Osteoblast (primary cell): ENCODE measurements at regions not wholly inside any gene's neighbourhood (a gene's known extent, or its start where the extent isn't known, plus 50 kb on each side); places are given as distances from the start of the nearest gene placed in this dataset.
"Not testable (repeated sequence)": the region's sequence is repeated elsewhere in the genome, so short reads cannot be mapped to it uniquely, and the experiment has no call there.

Experiments used
- DNase-seq: peaks from one replicate; pipeline ENCODE4 v3.0.0; 2011; ENCODE audit warnings: low spot score, mixed read lengths; ENCODE audit not compliant: insufficient read length; ENCODE audit errors: missing footprints
- H2AFZ ChIP-seq: 2 replicates; pipeline ENCODE4 v1.6.0; 2011; ENCODE audit warnings: mild to moderate bottlenecking, low read length
- H3K27ac ChIP-seq: 2 replicates; pipeline ENCODE4 v1.5.1; 2011; ENCODE audit warnings: mild to moderate bottlenecking, low read depth, low read length, moderate library complexity
- H3K27me3 ChIP-seq: 2 replicates; pipeline ENCODE4 v1.6.0; 2012; ENCODE audit warnings: mild to moderate bottlenecking, control low read depth, inconsistent platforms, low read length, moderate library complexity; ENCODE audit not compliant: insufficient read depth
- H3K36me3 ChIP-seq: 2 replicates; pipeline ENCODE4 v1.5.1; 2011; ENCODE audit warnings: mild to moderate bottlenecking, low read length, control low read depth, moderate library complexity; ENCODE audit not compliant: insufficient read depth
- H3K4me1 ChIP-seq: 2 replicates; pipeline ENCODE4 v1.5.1; 2011; ENCODE audit warnings: mild to moderate bottlenecking, low read length, control low read depth, moderate library complexity; ENCODE audit not compliant: insufficient read depth
- H3K4me2 ChIP-seq: 2 replicates; pipeline ENCODE4 v1.6.0; 2011; ENCODE audit warnings: mild to moderate bottlenecking, low read length; ENCODE audit not compliant: insufficient read depth
- H3K4me3 ChIP-seq: fragments of 200-600 bp; sonication (generic); 3 replicates; pipeline ENCODE4 v1.5.1; 2012; ENCODE audit warnings: mild to moderate bottlenecking, low read length, inconsistent platforms; ENCODE audit not compliant: insufficient read depth
- H3K79me2 ChIP-seq: 2 replicates; pipeline ENCODE4 v1.6.0; 2012; ENCODE audit warnings: mild to moderate bottlenecking, low read length, control low read depth, inconsistent platforms; ENCODE audit not compliant: insufficient read depth
- H3K9me3 ChIP-seq: 2 replicates; pipeline ENCODE4 v1.5.1; 2011; ENCODE audit warnings: low read depth, low read length, control low read depth
- H4K20me1 ChIP-seq: 2 replicates; pipeline ENCODE4 v1.6.0; 2012; ENCODE audit warnings: mild to moderate bottlenecking, low read length, control low read depth; ENCODE audit not compliant: insufficient read depth

DNA sequence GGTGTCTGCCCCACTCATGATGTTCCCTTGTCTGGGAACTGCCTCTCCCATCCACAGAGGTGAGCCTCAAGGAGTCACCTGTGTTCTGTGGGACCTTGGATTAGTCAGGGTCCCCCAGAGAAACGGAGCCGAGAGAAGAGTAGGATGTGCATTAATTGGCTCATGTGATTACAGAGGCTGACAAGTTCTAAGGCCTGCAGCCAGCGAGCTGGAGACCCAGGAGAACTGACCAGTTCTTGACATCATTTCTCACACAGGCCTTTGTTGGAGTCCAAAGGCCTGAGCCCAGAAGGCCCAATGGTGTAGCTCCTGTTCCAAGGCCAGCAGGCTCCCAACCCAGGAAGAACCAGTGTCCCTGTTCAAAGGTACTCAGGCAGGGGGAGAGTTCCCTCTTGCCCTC is 186.6 kb downstream of the BCL2L11 start:
- not testable (repeated sequence) for H3K27ac ChIP-seq, H3K4me2 ChIP-seq, H2AFZ ChIP-seq, H4K20me1 ChIP-seq, DNase-seq, H3K4me3 ChIP-seq, H3K9me3 ChIP-seq, H3K79me2 ChIP-seq, H3K36me3 ChIP-seq, H3K27me3 ChIP-seq, H3K4me1 ChIP-seq

DNA sequence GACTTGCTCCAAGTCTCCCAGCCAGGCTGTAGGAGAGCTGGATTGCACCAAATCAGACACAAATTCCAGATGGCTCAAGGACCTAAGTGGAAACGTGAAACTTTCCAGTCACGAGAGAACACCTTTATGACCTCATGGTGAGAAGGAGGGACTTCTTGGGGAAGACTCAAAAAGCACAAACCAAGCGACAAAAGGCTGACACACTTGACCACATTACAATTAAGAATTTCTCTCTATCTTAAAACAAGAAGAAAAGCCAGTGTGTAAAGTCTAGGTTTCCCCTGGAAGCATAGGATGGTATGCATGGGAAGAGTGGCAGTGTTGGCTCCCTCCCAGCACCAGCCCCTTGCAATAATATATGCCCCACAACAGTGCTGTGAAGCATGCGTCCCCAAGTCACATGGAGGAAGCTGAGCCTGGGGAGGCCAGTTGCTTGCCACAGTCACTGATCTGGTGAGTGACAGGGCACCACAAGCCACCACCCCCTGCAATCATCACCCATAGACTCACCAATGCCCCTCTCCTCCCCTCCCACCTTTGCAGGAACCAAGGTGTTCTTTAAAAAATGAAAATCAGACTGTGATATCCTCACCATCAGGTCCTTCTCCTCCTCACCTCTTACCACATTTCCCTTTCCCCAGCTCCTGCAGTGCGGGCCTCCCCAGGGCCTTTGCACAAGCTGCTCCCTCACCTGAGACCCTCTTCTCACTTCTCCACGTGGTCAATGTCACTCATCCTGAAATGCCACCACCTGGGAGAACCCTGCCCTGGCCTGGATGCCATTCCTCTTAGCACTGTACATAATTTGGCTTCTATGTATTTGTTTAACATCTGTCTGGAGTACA is 188.7 kb downstream of the BCL2L11 start:
- not testable (repeated sequence) for H3K27ac ChIP-seq, H3K4me2 ChIP-seq, H4K20me1 ChIP-seq, H3K27me3 ChIP-seq, H3K79me2 ChIP-seq, H3K4me1 ChIP-seq, H3K4me3 ChIP-seq, DNase-seq, H3K36me3 ChIP-seq, H2AFZ ChIP-seq, H3K9me3 ChIP-seq

DNA sequence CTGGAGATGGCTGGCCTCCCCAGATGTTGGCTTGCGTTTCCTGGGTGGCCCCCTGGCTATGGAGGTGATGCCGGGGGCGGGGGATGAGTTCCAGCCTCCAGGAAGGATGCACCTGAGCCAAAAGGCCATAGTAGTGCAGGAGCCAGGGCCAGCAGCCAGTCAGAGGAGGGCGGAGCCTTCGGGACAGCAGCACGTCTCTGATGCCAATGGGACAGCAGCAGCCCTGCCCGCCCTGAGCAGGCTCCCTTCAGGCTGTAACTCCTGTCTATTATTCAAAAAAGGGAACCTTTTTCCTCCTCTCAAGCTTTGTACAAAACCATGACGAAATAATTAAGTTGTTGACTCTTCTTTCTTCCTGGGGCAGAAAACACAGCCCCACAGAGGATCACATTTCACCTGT is 189.7 kb downstream of the BCL2L11 start:
- H3K9me3 ChIP-seq, H3K27ac ChIP-seq, H3K79me2 ChIP-seq, DNase-seq, H3K4me3 ChIP-seq, H3K36me3 ChIP-seq, H3K27me3 ChIP-seq, H3K4me2 ChIP-seq, H4K20me1 ChIP-seq, H3K4me1 ChIP-seq, H2AFZ ChIP-seq: not testable (repeated sequence)

DNA sequence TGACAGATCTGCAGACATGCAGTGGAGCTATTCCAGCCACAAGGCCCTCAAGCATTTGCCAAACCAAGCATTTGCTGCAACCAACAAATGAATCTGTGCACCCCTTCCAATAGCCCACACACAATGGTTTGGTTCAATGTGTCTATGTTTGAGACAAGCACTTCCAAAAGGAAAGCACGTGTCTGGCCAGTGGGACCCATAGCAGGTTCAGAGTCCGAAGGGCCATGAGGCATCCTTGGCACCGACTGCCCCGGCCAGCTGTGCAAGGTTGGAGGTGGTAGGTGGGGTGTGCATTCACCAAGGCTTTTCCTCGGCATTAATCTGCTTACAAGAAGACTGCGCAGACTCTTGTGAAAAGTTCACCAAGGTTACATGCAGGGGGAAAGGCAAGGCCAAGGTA is 190.9 kb downstream of the BCL2L11 start:
- H3K36me3 ChIP-seq, H3K79me2 ChIP-seq, H3K4me1 ChIP-seq, H3K9me3 ChIP-seq, H2AFZ ChIP-seq, DNase-seq, H3K4me2 ChIP-seq, H3K4me3 ChIP-seq, H3K27me3 ChIP-seq, H3K27ac ChIP-seq, H4K20me1 ChIP-seq: not testable (repeated sequence)

DNA sequence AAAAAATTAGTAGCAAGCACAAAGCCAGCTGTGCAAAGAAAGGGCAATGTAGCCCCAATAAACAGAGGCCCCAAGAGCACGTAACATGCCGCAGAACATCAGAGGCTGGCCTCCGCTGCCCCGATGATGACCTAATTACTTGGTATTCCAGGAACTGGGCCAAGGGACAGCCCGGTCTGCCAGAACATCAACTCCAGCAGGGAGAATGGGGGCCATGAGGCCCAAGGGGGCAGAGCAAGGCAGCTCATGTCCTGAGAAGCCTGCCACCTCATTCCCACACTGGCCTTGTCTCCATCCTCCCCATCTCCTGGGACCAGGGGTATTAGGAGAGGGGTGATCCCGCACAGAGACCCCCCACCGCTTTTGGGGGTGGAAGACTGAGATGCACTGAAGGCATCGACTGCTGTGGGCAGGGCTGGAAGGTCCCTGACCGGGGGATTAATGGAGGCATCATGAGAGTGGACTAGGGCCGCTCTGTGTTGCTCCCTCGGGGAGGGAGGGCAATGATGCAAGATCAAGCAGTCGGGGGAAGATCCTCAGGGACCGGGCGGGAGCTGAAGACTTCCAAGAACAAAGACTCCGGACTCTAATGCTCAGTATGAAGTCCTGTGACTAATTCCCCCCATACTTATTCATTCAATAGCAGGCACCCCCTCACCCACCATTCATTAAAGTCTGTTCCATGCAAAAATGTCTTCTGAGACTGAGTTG is 192.3 kb downstream of the BCL2L11 start:
- not testable (repeated sequence) for H2AFZ ChIP-seq, H3K27me3 ChIP-seq, H3K4me2 ChIP-seq, H3K79me2 ChIP-seq, H3K4me1 ChIP-seq, H4K20me1 ChIP-seq, H3K36me3 ChIP-seq, H3K9me3 ChIP-seq, H3K4me3 ChIP-seq
- peak; percentile 84 for DNase-seq
- peak overlapping the region; percentile 23 for H3K27ac ChIP-seq

DNA sequence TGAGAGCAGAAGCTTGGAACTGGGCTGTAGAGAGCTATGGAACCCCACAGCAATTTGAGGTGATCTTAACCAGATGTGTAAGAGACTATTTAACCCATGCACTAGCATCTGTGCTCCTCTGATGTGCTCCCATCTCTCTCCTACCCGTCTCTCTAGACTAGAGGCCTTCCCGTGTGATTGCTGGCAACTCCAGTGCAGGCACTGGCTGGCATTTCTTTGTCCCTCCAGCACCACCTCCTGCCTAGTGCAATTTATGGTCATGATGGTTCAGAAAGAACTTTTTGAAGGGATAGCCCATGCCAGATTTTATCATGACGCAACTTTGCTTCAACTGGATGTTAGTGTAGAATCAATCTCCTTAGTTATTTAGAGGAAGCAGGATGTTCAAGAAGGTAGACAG is 193.0 kb downstream of the BCL2L11 start:
- H3K4me3 ChIP-seq, H2AFZ ChIP-seq, DNase-seq, H3K79me2 ChIP-seq, H3K9me3 ChIP-seq, H3K36me3 ChIP-seq, H3K27me3 ChIP-seq, H4K20me1 ChIP-seq, H3K4me1 ChIP-seq, H3K4me2 ChIP-seq, H3K27ac ChIP-seq: not testable (repeated sequence)

DNA sequence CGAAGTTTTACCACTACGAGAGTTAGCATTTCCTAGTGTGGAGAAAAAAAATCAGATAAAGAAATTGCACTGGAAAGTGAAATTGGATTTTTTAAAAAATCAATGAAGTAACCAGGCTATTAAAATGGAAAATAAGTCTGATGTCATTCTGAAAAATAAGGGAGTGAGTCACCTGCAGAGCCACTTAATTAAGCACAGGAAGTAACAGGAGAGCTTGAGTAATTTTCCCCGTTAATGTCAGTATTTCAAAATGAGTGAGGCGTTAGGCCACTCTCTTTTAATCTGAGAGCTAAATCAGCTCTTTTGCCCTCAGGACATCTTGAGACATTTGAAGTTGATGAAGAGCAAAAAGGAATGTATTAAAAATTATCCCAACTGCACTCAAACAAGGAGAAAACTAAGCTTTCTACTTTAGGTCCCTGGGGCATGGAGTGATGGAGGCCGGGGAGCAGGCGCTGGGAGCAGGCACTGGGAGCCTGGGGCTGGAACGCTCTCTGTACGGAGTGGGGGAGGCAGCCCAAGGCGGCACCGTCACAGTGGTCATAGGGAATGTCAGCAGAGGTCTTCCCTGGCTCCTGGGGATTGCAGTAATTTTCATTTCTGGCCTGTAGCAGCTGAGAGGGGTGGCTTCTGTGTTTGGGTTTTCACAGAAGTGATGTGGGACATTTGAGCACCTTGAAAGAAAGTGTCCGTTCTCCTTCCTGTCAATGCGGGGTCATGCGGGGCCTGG is 194.6 kb downstream of the BCL2L11 start:
- H4K20me1 ChIP-seq, H3K36me3 ChIP-seq, H3K4me3 ChIP-seq, H3K27ac ChIP-seq, H3K27me3 ChIP-seq, H3K9me3 ChIP-seq, H3K4me2 ChIP-seq, H3K79me2 ChIP-seq, DNase-seq, H3K4me1 ChIP-seq, H2AFZ ChIP-seq: not testable (repeated sequence)

DNA sequence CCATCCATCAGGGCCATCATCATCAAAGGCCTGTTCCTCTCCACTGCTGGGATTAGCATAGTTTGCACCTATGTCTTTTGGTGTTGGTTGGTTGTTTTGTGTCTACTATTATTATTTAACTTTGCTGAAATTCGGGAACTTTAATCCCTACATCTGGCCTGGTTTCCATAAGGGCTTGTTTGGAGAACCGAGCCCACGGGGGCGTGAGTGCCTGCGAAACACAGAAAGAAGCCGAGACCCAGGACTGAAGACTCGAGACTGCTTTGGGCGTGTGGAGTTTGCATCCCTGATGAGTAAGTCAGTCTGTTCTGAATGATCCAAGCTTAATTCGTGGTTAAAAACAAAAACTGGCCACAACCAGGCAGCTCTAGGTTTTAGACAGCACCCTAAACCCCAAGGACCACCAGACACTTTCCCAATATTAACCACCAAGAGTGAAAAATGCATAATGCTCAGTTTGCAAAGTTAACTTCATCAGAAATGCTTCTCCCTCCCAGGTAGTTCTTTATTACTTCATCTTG is 195.6 kb downstream of the BCL2L11 start:
- H3K36me3 ChIP-seq, H3K79me2 ChIP-seq, H4K20me1 ChIP-seq, H3K27me3 ChIP-seq, H3K4me3 ChIP-seq, H3K27ac ChIP-seq, H2AFZ ChIP-seq, DNase-seq, H3K4me2 ChIP-seq, H3K9me3 ChIP-seq, H3K4me1 ChIP-seq: not testable (repeated sequence)
